ENCODE measurements at regions not wholly inside any gene's neighbourhood (a gene's known extent, or its start where the extent isn't known, plus 50 kb on each side); places are given as distances from the start of the nearest gene placed in this dataset.

GRCh38 chr9:30574355-30575151 lies 1809.9 kb upstream of the ACO1 start:
- Histone ChIP-seq H3K27ac (no peak overlapping the region), H3K4me3 (no peak overlapping the region), H3K9me3 (no peaks in the 10 kb centered on the region), H3K27me3 (no peaks in the 10 kb centered on the region), H3K36me3 (no peaks in the 10 kb centered on the region), H3K4me1 (no peaks in the 10 kb centered on the region)
- DNase-seq (peak in 1 of 3 donors; percentile 43), ATAC-seq (peak in 2 of 4 donors; percentile 36 to 39)
- intact Hi-C loops (cut with DNase I) = no loop called here
- no peak for TF ChIP-seq POLR2A (IDR thresholded peaks at IDR 0.05)
- no peak for TF ChIP-seq CTCF (IDR thresholded peaks at IDR 0.05)
- WGBS (ENCODE audit: insufficient coverage, low coverage, low lambda C conversion rate, missing lambda C conversion rate) = no CpG with 5 or more reads among the region's 28 CpGs

- no peak overlapping the region for H3K4me3 ChIP-seq
- no peak for DNase-seq
- TF ChIP-seq POLR2A (IDR thresholded peaks at IDR 0.05) (no peak), CTCF (IDR thresholded peaks at IDR 0.05) (no peak)
- H3K36me3 ChIP-seq = no peaks in the 10 kb centered on the region
- no peaks in the 10 kb centered on the region for H3K27me3 ChIP-seq
- ATAC-seq = peak in 1 of 4 donors; percentile 17
- intact Hi-C loops (cut with DNase I) = no loop called here
- 82% methylated on average over 3 of the region's 16 CpGs for WGBS (ENCODE audit: insufficient coverage, low coverage, low lambda C conversion rate, missing lambda C conversion rate)
- no peak overlapping the region for H3K27ac ChIP-seq
- H3K9me3 ChIP-seq = no peaks in the 10 kb centered on the region
- no peaks in the 10 kb centered on the region for H3K4me1 ChIP-seq
These were observed 1809.2 kb upstream of the ACO1 start for GRCh38 chr9:30575218-30575617.

DNA sequence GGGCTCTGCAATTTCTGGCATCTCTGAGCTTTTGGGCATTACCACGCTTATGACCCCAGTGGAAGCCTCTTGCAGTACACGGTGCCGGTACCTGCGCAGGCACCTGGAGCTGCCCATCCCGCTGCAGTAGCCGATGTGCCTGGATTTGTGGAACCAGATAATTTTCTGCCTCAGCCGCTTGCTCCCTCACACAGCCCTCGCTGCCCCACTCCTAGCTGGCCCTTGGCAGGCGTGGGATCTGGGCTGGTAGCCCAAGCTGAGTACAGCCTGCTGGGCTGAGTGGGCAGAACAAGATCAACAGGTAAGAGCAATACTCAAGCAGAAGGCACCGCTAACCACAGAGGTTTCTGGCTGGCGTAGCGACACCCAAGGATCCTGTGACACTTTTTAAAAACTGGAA lies 1808.8 kb upstream of the ACO1 start:
- Histone ChIP-seq H3K36me3 (no peaks in the 10 kb centered on the region), H3K27me3 (no peaks in the 10 kb centered on the region), H3K9me3 (no peaks in the 10 kb centered on the region), H3K27ac (no peak overlapping the region), H3K4me3 (no peak overlapping the region), H3K4me1 (no peaks in the 10 kb centered on the region)
- intact Hi-C loops (cut with DNase I) = no loop called here
- TF ChIP-seq CTCF (IDR thresholded peaks at IDR 0.05) (no peak), POLR2A (IDR thresholded peaks at IDR 0.05) (no peak)
- ATAC-seq (peak in 1 of 4 donors; percentile 37), DNase-seq (no peak)
- 100% methylated on average over 3 of the region's 12 CpGs for WGBS (ENCODE audit: insufficient coverage, low coverage, low lambda C conversion rate, missing lambda C conversion rate)

DNA sequence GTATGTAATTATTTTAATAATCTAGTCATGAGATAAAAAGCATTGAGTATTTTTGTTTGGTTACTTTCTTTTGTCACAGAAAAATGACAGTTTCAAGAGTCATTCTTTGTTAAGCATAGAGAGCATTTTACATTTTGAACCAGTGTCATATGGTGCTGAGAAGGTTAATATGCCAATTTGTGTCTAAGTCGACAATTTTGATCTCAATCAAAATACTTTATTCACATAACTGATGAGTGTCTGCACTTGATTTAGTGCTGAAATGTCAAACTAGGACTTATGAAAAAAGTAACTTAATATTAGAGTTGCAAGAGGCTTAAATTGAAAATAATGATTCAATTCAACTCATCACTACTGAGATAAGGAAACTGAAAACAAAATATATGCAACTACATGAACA lies 1804.6 kb upstream of the ACO1 start:
- H3K36me3 ChIP-seq = no peaks in the 10 kb centered on the region
- H3K9me3 ChIP-seq = no peaks in the 10 kb centered on the region
- intact Hi-C loops (cut with DNase I) = no loop called here
- H3K27ac ChIP-seq = no peak overlapping the region
- DNase-seq = no peak
- H3K27me3 ChIP-seq = no peaks in the 10 kb centered on the region
- H3K4me1 ChIP-seq = no peaks in the 10 kb centered on the region
- WGBS (ENCODE audit: insufficient coverage, low coverage, low lambda C conversion rate, missing lambda C conversion rate) = 59% methylated on average over 1 of the region's 1 CpG
- TF ChIP-seq POLR2A (IDR thresholded peaks at IDR 0.05) (no peak), CTCF (IDR thresholded peaks at IDR 0.05) (no peak)
- ATAC-seq = no peak
- H3K4me3 ChIP-seq = no peak overlapping the region

All from right lobe of liver (tissue), 6 donors.